GM21723 (cell line): ENCODE measurements at regions not wholly inside any gene's neighbourhood (a gene's known extent, or its start where the extent isn't known, plus 50 kb on each side); places are given as distances from the start of the nearest gene placed in this dataset.
A peak's percentile ranks its signal among the peaks of the same experiment; 100 is the strongest.

Experiments
- ATAC-seq: cut with Tn5 transposase; IDR thresholded peaks from one replicate; pipeline ENCODE4 v1.9.1; 2021; ENCODE audit warnings: mild to moderate bottlenecking, moderate library complexity; ENCODE audit not compliant: unreplicated experiment

DNA sequence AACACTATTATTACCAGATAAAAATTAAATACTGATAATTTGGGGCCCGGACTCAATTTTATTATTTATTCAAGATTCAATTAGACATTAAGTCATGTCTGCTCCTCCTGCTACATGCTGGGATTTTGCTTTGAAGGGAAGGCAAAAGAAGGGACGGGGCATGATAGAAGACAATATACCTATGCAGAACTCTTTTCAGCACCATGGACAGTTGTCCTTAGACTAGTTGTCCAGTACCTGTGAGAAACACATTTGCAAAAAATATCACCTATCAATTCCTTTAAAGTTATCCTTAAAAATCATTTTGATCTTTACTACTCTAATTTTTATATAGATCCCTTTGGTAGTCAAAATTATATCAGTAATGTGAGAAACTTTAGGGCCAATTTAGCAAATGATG, 100.2 kb upstream of the SULT1C3 start:
- no peak for ATAC-seq

DNA sequence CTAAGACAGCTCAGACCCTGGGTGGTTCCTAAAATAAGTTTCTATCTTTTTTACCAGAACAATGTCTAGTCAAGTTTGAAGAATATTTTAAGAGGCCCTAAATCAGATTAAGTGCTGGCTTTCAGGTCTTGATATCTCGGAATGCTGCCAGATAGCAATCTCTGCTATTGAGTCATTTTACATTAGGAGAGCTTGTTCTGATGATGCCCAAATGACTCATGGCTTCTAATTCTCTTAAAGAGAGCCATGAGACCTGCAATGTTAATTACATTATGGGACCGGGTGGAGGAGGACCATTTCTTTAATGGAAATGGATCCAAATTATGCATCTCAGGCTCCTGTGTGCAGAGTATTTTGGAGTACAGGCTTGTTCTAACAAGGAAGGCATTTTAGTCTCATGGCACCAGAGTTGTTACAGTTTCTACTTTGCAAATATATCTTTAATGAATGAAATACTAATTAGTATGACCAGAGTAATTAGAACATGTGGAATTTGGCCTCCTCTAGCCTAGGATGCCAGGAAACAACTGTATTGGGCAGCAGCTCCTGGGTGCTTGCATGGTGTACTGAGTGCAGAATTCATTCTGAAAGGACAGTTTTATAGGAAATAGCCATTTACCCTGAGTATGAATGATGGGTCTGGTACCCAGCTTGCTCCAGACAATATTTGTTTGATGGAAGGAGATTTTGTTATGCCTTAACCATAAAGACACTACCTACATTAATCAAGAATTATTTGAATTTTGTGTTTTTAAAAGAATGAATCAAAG, 94.0 kb upstream of the SULT1C3 start:
- ATAC-seq = no peak

DNA sequence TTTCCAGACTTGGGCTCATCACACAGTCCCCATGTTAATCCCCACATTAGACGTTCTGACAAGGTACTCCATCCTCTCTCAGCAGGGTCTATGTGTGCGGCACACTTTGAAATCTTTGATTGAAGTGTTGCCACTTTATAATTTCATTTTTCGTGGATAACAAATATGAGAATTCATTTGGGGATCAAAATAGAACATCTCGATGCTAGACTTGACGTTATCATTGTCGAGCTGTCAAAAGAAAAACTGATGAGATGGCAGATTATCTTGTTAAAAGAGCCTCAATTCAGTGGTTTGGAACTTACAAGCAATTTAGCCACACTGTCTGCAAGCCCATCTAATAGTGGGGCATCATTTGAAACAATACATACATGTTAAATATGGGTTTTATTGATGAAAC, 91.2 kb upstream of the SULT1C3 start:
- no peak for ATAC-seq

DNA sequence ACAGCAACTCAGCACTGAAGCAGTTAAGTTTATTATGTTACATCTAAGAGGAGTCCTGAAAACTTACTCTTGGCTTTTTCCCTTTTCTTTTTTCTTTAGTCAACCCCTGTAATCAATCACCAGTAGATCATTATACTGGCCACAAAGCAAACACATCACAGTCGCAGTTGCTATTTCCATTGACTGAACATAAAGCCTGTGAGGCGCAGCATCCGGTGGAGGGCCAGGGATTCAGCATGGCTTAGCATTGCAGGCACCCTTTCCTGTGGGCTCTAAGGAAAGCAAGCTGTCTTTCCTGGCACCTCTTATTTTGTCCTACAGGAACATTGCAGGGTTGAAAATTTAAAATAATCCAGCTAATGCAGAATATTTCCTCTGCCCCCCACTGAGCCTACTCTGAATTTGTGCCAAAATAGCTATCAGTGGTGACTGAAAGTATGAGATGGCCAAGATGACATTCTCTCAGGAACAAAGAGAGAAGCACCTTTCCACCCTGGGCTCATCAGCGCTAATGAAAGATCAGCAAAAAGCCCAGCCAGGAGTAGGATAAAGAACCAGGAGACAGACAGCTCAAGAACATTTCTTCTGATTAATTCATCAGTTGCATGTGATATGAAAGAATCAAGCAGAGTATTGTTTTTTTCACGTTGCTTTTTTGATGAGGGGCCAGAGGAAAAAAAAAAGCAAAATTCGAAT, 85.3 kb upstream of the SULT1C3 start:
- no peak for ATAC-seq

DNA sequence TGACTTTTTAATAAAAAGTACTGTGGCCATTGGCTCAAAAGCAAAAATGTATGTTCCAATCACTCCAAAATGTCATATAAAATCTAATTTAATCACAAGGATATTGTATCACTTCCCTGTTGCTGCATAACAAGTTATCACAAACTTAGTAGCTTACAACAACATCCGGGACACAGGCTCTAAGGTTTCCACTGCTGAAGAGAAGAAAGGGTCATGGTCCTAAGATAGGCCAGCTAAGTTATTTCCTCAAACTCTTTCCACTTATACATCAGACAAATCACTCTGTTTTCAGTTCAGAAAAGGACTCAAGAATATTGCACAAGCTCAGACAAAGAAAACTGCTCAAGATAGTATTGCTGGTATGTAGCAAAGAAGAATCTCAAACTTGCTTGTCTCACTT, 78.5 kb upstream of the SULT1C3 start:
- no peak for ATAC-seq

DNA sequence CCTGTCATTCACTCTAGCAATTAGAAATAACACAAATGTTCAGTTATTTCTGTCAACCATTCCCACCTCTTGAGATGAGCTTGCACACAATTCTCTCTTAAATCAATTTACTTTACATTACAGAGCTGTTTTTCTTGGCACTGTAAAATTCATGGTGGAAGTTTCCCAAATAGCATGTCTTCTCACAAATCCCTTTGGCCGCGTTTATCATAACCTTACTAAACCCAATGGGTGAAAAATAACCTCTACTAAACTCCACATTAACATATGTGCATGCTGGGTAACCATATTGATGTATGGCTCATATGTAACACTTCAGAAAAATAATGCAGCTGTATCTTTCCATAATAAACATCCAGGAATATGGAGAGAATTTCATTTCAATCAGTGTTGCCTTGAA, 75.5 kb upstream of the SULT1C3 start:
- no peak for ATAC-seq

DNA sequence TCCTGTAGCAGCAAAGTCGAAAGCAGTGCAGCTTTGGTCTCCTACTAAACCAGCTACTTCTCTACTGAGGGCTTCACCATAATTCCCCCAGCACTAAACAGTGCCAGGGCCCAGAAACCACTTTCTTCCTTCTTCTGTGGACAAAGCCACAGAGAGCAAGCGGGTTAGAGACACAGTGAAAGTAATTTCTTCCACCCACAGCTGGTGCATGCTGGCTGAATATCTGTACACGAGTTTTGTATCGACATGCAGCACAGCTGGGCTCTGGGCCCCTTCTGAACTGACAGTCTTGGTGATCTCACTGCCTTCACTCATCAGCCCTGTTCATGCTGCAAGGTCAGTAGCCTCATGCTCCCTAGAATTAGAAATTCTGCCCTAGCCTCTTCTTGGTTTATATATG, 74.0 kb upstream of the SULT1C3 start:
- ATAC-seq = no peak

DNA sequence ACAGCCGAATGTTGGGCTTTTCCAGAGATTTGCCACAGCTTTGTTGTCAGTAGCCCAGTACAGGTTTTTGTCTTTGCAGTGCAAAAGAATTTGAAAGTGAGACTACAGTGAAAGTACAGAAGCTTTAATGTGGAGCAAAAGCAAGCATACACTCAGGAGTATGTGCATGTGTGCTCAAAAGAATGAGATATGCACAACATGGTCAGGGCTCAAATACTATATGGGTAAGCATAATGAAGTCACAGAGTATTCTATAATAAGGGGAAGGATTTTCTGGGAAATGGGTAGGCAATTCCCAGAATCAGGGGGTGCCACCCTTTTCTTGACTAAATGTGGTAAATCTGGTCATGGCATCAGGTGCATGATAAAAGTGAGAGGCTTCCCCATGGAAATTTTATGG, 72.1 kb upstream of the SULT1C3 start:
- ATAC-seq = no peak

DNA sequence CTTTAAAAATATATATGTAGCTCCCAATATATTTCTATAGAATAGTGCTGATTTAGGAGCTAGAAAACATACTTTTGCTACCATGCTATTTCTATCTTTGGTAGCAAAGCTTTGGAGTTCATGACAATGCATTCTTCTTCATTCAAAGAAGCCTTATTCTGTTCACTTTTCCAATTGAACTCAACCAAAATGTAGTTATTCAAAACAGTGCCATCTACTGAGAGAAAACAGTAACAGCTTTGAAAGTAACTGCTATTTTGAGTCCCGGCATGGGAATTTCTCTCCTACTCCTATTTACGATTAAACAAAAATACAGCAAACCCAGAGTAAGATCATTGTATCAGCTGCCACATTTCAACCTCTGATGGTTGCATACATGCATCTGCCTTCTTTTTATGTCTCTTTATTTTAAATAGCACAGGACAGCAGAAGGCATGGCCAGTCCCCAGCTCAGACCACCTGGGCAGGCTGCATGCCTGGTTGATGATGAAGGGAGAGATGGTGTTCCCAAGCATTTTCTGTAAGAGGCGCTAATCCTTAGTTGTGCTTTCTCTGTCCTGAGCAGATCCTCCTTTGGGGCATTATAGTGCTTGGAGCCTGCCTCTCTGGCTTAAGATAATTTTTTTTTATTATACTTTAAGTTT, 69.7 kb upstream of the SULT1C3 start:
- ATAC-seq = no peak

DNA sequence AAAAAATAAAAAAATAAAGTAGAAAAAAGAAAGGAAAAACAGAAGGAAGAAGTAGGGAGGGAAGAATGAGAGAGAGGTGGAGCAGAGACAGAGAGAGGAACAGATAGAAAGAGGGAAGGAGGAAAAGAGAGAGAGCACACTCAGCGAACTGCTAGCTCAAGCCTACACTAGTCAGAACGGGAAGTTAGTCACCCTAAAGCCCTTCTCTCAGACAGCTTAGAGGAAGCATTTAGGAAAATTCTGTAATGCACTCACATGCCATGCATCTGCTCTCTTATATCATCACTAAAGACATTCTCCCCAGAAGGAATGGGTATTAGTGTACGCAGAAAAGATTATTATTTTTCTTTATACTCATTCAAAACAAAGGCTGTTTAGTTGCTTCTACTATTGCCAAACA, 68.1 kb upstream of the SULT1C3 start:
- no peak for ATAC-seq

DNA sequence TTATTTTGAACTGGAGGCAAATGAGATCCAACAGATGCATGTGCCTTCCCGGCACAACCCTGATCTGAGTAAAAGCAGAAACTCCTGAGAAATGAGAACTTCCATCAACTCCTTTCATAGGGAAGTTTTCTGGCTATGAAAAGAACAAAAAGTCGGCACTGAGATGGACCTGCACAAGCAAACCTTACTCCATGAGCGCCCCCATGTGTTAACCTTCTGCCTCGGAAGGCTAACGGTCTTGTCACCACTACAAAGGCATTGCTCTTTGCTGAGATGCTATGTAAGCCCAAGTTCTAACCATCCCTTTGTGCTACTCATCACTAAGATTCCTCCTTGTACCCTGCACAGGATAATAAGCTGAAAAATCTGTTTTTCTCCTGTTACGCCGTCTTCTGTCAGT, 57.3 kb upstream of the SULT1C3 start:
- no peak for ATAC-seq

DNA sequence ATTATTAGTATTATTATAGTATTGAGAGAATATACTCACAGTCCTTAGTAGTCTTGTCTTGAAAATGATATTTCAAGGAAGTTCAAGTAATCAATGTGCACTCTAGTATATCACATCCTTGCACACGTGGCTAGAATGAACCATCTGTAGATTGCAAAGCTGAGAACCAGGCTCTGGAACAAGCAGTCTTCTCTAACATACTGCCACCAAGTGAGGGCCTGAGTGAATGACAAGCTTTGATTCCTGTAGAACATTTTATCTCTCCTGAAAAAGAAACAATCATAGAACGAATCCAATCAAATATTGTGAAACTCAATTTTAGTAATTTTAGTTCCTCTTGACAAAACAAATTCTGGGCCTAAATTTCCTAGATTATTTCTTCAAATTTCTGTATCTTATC, 55.3 kb upstream of the SULT1C3 start:
- ATAC-seq = peak; percentile 73

DNA sequence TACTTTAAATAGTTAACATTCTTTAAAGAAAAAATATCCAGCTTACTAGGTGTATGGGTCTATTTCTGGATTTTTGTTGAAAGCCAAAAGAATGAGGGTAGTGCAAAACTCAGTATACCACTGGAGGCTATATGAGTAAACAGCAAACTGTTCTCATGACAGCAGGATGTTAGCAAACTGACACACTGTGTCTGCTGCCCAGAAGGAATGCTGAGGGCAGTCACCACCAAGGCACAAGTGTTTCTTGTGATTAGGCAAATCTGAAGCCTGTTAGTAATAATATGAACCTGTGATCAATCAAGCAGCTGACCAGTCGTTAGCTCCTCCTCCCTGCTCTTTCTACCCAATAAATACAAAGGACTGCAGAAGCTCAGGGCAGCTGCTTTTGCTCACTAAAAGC, 50.5 kb upstream of the SULT1C3 start:
- ATAC-seq = no peak
